ENCODE measurements at regions not wholly inside any gene's neighbourhood (a gene's known extent, or its start where the extent isn't known, plus 50 kb on each side); places are given as distances from the start of the nearest gene placed in this dataset.

DNA sequence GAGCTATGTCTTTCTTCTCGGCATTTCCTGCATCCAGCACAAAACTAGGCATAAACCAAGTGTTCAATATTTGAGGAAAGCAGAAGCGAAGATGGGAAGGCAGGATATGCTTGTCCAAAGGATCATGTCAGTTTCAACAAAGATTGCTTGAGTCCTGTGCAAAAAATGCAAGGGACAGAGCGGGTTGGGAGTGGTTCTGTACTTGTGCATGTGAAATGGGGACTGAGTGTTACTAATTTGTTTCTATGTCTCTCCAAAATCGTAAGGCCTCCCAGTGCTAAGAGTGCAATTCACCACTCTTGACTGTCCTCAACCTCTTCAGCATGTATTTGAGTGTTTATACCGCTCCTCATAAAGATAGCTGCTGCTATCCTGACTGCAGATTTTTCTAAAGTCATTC, 166.2 kb downstream of the DLEU7 start:
- H3K36me3 ChIP-seq = no peaks in the 10 kb centered on the region
- no peaks in the 10 kb centered on the region for H3K9me3 ChIP-seq
- H3K27me3 ChIP-seq = no peaks in the 10 kb centered on the region
- DNase-seq (no peak), ATAC-seq (no peak)
- H3K4me3 ChIP-seq = no peak overlapping the region
- TF ChIP-seq, protein P1, sequence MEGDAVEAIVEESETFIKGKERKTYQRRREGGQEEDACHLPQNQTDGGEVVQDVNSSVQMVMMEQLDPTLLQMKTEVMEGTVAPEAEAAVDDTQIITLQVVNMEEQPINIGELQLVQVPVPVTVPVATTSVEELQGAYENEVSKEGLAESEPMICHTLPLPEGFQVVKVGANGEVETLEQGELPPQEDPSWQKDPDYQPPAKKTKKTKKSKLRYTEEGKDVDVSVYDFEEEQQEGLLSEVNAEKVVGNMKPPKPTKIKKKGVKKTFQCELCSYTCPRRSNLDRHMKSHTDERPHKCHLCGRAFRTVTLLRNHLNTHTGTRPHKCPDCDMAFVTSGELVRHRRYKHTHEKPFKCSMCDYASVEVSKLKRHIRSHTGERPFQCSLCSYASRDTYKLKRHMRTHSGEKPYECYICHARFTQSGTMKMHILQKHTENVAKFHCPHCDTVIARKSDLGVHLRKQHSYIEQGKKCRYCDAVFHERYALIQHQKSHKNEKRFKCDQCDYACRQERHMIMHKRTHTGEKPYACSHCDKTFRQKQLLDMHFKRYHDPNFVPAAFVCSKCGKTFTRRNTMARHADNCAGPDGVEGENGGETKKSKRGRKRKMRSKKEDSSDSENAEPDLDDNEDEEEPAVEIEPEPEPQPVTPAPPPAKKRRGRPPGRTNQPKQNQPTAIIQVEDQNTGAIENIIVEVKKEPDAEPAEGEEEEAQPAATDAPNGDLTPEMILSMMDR (IDR thresholded peaks at IDR 0.05) = no peak
- no peak overlapping the region for H3K27ac ChIP-seq
- H3K4me1 ChIP-seq = peaks cover 15% of the 10 kb centered on the region
- intact Hi-C loops (cut with DNase I) = no loop called here

DNA sequence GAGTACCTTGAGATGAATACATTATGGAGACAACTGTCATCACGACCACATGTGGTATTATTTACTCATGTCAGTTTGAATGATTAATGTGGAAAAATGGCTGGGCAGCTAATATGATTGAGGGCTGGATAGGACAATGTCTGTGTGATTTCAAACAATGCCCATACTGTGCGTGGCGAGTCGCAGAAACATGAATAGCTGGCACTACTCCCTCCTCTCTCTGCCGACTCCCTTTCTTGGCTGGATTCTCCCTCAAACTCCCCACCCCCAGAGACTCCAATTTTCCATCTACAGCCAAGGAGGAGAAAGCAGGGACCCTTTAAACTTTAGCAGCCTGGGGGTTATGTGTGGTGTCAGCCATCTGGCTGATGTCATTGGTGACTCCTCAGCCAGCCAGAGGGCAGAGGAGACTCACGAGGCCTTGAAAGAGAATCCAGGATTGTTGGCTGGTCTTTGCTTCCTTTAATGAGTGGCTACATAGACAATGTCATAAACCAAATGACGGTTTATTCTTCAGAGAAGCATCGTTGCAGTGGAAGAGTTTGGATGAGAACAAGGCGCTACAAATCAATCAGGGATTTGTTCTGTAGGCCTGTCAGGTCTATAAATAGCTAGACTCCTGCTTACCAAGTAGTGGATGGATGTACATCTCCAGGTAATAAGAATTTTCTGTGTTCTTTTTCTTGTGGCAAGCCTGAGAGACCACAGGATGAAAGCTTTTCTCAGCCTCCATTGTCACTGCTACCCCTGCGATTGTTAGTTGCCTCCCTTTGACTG, 165.6 kb downstream of the DLEU7 start:
- intact Hi-C loops (cut with DNase I) = no loop called here
- Histone ChIP-seq H3K4me3 (no peak overlapping the region), H3K27me3 (no peaks in the 10 kb centered on the region), H3K9me3 (no peaks in the 10 kb centered on the region), H3K36me3 (no peaks in the 10 kb centered on the region), H3K27ac (no peak overlapping the region), H3K4me1 (peaks cover 15% of the 10 kb centered on the region)
- no peak for DNase-seq
- TF ChIP-seq, protein P1 (IDR thresholded peaks at IDR 0.05) = no peak
- ATAC-seq = no peak

DNA sequence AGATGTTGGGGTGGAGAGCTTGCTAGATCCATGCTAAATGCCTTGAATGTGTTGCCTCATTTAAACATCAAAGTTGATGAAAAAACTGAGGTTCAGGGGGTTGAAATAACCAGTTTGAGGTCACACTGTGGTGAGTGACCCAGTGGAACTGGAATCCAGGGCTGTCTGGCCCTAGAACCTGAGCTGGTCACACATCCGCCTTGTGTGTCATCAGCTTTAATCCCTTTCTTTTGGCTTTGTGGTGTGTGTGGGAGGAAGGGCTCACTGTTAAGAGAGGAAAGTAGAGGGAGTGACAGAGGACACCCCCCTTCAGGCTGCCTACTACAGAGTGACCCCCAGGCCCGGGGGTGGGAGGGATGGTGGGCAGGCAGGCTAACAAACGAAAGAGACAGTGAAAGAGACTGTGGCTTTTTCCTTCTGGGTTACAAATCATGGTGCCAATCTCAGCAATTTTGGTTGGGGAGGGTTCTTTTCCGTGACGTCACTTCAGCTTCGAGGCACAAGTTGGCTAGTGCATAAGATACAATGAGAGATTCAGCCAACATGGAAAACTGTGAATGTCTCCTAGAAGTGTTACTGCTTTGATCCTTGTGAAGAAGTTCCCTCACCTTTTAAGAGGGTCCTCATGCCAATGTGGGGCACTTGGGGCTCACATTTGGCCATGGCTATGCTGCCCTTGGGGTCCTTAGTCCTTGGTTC, 164.9 kb downstream of the DLEU7 start:
- peaks cover 15% of the 10 kb centered on the region for H3K4me1 ChIP-seq
- no peak overlapping the region for H3K4me3 ChIP-seq
- intact Hi-C loops (cut with DNase I) = no loop called here
- TF ChIP-seq, protein P1 (IDR thresholded peaks at IDR 0.05) = no peak
- DNase-seq = no peak
- H3K27ac ChIP-seq = no peak overlapping the region
- no peak for ATAC-seq
- no peaks in the 10 kb centered on the region for H3K36me3 ChIP-seq
- H3K9me3 ChIP-seq = no peaks in the 10 kb centered on the region
- H3K27me3 ChIP-seq = no peaks in the 10 kb centered on the region

DNA sequence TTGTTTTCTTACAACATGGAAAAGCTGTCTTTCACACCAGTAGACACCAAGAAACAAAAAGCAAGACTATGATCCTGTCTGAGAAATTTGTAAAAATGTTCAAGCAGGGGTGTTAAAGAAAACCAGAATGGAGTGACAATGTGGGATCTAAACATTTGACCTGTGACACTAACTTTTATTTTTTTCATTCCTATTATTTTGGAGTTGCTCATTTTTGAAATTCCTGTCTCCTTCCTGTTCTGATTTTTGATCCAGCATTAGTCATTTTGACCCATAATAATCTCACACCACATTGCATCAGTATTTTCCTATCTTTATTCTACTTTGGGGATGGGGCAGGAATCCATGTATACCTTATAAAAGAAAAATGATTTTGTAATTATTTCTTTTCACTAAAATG, 164.2 kb downstream of the DLEU7 start:
- ATAC-seq = no peak
- intact Hi-C loops (cut with DNase I) = no loop called here
- Histone ChIP-seq H3K36me3 (no peaks in the 10 kb centered on the region), H3K27ac (no peak overlapping the region), H3K4me1 (peaks cover 20% of the 10 kb centered on the region), H3K27me3 (no peaks in the 10 kb centered on the region), H3K9me3 (no peaks in the 10 kb centered on the region), H3K4me3 (no peak overlapping the region)
- TF ChIP-seq, protein P1 (IDR thresholded peaks at IDR 0.05) = no peak
- DNase-seq = no peak

DNA sequence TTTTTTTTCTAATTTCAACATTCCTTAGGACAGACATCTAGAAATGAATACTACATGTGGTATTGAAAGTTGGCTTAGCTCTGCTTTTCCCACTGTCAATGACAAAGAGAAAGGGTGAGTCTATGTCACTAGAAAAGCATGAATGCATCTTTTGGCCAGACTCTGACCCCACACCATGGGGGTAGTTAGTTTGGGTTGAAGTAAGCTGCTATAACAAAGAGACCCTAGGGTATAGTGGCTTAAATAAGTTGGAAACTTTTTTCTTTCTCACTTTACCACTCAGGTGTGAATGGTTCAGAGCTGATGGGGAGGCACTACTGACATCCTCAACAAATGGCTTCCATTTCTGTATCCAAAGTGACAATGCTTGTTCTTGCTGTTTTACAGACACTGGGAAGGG, 161.5 kb downstream of the DLEU7 start:
- no peaks in the 10 kb centered on the region for H3K9me3 ChIP-seq
- ATAC-seq (no peak), DNase-seq (no peak)
- H3K36me3 ChIP-seq = no peaks in the 10 kb centered on the region
- H3K27ac ChIP-seq = no peak overlapping the region
- TF ChIP-seq, protein P1 (IDR thresholded peaks at IDR 0.05) = no peak
- intact Hi-C loops (cut with DNase I) = no loop called here
- H3K27me3 ChIP-seq = no peaks in the 10 kb centered on the region
- peaks cover 23% of the 10 kb centered on the region for H3K4me1 ChIP-seq
- H3K4me3 ChIP-seq = no peak overlapping the region
